Memory B cell (primary cell): ENCODE measurements at regions not wholly inside any gene's neighbourhood (a gene's known extent, or its start where the extent isn't known, plus 50 kb on each side); places are given as distances from the start of the nearest gene placed in this dataset.

Experiments
- ATAC-seq: fragments of 150-1000 bp; cut with Tn5 transposase; 2 replicates; pipeline ENCODE4 v1.10.0; 2021; ENCODE audit warnings: low read depth, mild to moderate bottlenecking, moderate library complexity
- DNase-seq, 2 donors: peaks; one replicate each; pipeline ENCODE4 v3.0.0; 2022; ENCODE audit warnings: low spot score in 2 of 2
- H3K27ac Mint-ChIP-seq: one replicate; pipeline ENCODE4 v1.8.0; 2022; ENCODE audit warnings: mild to moderate bottlenecking, moderate library complexity, mixed read lengths
- H3K27me3 Mint-ChIP-seq: one replicate; pipeline ENCODE4 v1.8.0; 2022; ENCODE audit warnings: mixed read lengths
- H3K36me3 Mint-ChIP-seq: one replicate; pipeline ENCODE4 v1.8.0; 2022; ENCODE audit warnings: mild to moderate bottlenecking, mixed read lengths
- H3K4me1 Mint-ChIP-seq: one replicate; pipeline ENCODE4 v1.8.0; 2022; ENCODE audit warnings: mixed read lengths
- H3K4me3 Mint-ChIP-seq: one replicate; pipeline ENCODE4 v1.8.0; 2022; ENCODE audit warnings: mild to moderate bottlenecking, moderate library complexity, mixed read lengths
- H3K9me3 Mint-ChIP-seq: one replicate; pipeline ENCODE4 v1.8.0; 2022; ENCODE audit warnings: mixed read lengths

- ATAC-seq = no peak
- no peaks in the 10 kb centered on the region for H3K36me3 Mint-ChIP-seq
- DNase-seq = no peak
- H3K4me3 Mint-ChIP-seq = no peak overlapping the region
- H3K27me3 Mint-ChIP-seq = peaks cover 2% of the 10 kb centered on the region
- H3K9me3 Mint-ChIP-seq = no peaks in the 10 kb centered on the region
- H3K4me1 Mint-ChIP-seq = no peaks in the 10 kb centered on the region
- H3K27ac Mint-ChIP-seq = no peak overlapping the region
Measured at GRCh38 chr16:9479008-9479407, 387.6 kb downstream of the HAPSTR1 start.

- Mint-ChIP-seq H3K9me3 (no peaks in the 10 kb centered on the region), H3K27ac (no peak overlapping the region), H3K4me3 (no peak overlapping the region), H3K27me3 (peaks cover 1% of the 10 kb centered on the region), H3K4me1 (no peaks in the 10 kb centered on the region), H3K36me3 (no peaks in the 10 kb centered on the region)
- DNase-seq (no peak), ATAC-seq (no peak)
Measured at GRCh38 chr16:9480503-9480902, 389.1 kb downstream of the HAPSTR1 start.

DNA sequence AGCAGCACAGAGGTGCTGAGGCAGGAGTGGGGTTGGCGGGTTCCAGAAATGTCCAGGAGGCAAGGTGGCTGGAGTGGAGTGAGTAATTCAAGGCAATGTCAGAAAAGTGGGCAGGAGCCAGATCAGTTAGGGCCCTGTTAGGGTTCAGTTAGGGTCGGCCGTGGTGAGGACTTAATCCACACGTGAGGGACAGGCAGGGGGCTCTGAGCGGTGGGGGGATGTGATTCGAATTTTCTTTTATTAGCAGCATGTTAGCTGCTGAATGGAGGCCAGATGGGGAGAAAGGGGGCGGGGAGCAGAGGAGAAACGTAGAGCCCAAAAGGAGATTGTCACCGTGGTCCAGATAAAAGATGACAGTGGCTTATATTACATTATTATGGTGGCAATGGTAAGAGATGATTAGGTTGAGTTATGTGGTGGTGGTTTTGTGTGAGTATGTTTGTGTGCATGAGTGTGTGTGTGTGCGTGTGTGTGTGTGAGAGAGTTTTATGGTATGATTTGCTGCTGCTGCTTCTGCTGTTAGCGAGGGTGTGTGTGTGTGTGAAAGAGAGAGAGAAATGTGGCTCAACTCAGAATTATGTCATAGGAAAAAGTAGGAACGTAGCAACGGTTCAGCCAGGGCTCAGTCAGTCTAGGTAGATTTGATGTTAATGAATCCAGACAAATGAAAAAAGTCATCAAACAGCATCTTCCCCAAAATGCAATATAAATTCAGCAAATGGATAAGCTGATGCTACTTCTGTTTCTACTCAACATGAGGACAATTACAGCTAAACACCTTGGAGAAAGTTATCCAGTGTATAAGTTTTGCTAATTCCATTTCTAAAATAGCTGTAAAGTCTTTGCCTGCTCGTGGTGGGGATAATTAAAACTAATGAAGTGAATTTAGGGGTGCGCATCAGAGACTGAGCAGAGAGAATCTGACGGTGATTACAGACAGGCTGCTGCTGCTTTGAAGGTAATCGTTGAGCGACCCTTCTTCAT is 390.6 kb downstream of the HAPSTR1 start:
- Mint-ChIP-seq H3K27me3 (peaks cover 1% of the 10 kb centered on the region), H3K36me3 (no peaks in the 10 kb centered on the region), H3K4me3 (no peak overlapping the region), H3K9me3 (no peaks in the 10 kb centered on the region), H3K27ac (no peak overlapping the region), H3K4me1 (no peaks in the 10 kb centered on the region)
- no peak for DNase-seq
- no peak for ATAC-seq

- Mint-ChIP-seq H3K36me3 (no peaks in the 10 kb centered on the region), H3K27ac (no peak overlapping the region), H3K4me3 (no peak overlapping the region), H3K4me1 (no peaks in the 10 kb centered on the region), H3K9me3 (peaks cover 1% of the 10 kb centered on the region), H3K27me3 (peaks cover 1% of the 10 kb centered on the region)
- DNase-seq = no peak
- ATAC-seq = no peak
Measured at GRCh38 chr16:9484426-9484825, 393.0 kb downstream of the HAPSTR1 start.

- no peak overlapping the region for H3K27ac Mint-ChIP-seq
- no peak for DNase-seq
- no peak overlapping the region for H3K4me3 Mint-ChIP-seq
- no peak for ATAC-seq
- H3K36me3 Mint-ChIP-seq = no peaks in the 10 kb centered on the region
- H3K4me1 Mint-ChIP-seq = no peaks in the 10 kb centered on the region
- H3K27me3 Mint-ChIP-seq = peaks cover 1% of the 10 kb centered on the region
- peaks cover 1% of the 10 kb centered on the region for H3K9me3 Mint-ChIP-seq
Measured at GRCh38 chr16:9484881-9485280, 393.4 kb downstream of the HAPSTR1 start.

DNA sequence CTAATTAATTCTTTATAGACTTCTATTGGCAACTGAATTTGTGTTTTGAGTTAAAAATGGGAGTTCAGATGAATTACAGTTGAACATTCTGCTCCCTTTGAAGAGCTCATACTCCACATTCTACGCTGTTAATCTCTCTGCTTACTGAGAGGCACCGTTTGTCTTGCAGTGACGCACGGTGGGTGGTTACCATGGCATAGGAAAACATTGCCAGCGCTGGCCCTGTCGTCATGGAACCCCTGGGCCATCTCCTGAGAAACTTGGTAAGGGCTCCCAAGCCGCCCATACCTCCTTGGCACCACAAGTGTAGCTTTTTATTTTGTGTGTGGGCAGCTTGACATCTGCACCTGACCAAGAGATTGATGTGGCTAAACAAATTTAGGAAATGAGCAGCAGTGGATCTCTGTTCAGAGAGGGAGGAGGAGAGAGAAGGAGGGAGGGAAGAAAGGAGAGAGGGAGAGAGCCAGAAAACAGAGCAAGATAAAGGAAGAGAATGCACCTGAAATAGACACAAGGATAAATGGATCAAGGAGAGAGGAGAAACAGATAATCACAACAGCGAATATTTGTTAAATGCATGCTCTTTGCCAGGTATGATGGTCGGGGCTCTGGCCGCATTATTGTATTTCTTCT is 398.5 kb downstream of the HAPSTR1 start:
- DNase-seq (no peak), ATAC-seq (no peak)
- H3K27me3 Mint-ChIP-seq = peaks cover 5% of the 10 kb centered on the region
- H3K4me1 Mint-ChIP-seq = no peaks in the 10 kb centered on the region
- H3K4me3 Mint-ChIP-seq = no peak overlapping the region
- no peaks in the 10 kb centered on the region for H3K36me3 Mint-ChIP-seq
- H3K9me3 Mint-ChIP-seq = peaks cover 8% of the 10 kb centered on the region
- H3K27ac Mint-ChIP-seq = no peak overlapping the region

DNA sequence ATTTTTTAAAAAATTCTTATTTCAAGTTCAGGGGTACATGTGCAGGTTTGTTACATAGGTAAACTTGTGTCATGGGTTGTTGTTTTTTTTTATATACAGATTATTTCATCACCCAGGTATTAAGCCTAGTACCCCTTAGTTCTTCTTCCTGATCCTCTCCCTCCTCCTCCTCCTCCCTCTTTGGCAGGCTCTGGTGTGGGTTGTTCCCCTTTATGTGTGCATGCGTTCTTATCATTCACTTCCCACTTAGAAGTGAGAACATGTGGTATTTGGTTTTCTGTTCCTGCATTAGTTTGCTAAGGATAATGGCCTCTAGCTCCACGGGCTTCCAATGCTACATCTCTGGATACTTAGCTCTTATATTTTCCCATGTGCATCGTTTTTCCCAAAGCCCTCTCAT is 404.4 kb downstream of the HAPSTR1 start:
- peaks cover 12% of the 10 kb centered on the region for H3K27me3 Mint-ChIP-seq
- no peak overlapping the region for H3K4me3 Mint-ChIP-seq
- H3K36me3 Mint-ChIP-seq = peaks cover under 1% of the 10 kb centered on the region
- DNase-seq (no peak), ATAC-seq (no peak)
- peaks cover 9% of the 10 kb centered on the region for H3K9me3 Mint-ChIP-seq
- H3K27ac Mint-ChIP-seq = no peak overlapping the region
- no peaks in the 10 kb centered on the region for H3K4me1 Mint-ChIP-seq

DNA sequence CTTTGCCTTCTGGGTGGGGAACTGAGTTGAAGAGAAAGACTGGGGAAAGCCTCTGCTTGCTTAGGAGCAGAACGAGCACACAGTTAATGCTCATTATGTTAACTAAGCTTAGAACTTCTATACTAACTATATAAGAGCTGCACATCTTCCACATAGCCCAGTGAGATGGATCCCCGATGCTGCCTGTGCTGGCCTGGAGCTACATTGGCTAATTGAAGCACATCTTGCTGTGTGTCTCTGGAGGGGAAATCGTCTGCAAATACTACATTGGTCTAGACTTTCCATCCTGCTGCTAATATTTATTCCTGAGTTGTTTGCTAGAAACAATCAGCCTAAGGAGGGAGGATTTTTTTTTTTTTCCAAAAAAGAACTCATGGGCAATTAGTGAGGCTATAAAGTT is 406.3 kb downstream of the HAPSTR1 start:
- Mint-ChIP-seq H3K9me3 (peaks cover 5% of the 10 kb centered on the region), H3K36me3 (peaks cover 1% of the 10 kb centered on the region), H3K27ac (no peak overlapping the region), H3K4me1 (no peaks in the 10 kb centered on the region), H3K4me3 (no peak overlapping the region), H3K27me3 (peaks cover 11% of the 10 kb centered on the region)
- no peak for ATAC-seq
- DNase-seq = no peak

GRCh38 chr16:9499941-9500593 is 408.6 kb downstream of the HAPSTR1 start:
- DNase-seq = no peak
- Mint-ChIP-seq H3K27me3 (peaks cover 11% of the 10 kb centered on the region), H3K9me3 (peaks cover 4% of the 10 kb centered on the region), H3K4me1 (no peaks in the 10 kb centered on the region), H3K36me3 (peaks cover 1% of the 10 kb centered on the region), H3K27ac (no peak overlapping the region), H3K4me3 (no peak overlapping the region)
- ATAC-seq = no peak

DNA sequence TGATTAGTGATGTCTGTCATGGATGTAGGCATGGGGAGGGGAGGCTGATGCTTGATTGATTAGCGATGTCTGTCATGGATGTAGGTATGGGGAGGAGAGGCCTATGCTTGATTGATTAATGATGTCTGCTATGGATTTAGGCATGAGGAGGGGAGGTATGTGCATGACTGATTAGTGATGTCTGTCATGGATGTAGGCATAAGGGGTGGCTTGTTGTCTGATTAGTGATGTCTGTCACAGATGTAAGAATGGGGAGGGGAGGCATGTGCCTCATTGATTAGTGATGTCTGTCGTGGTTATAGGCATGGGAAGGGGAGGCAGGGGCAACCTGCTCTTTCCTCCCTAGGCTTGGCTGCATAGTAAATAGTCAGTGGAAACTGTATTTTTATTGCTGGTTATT is 409.4 kb downstream of the HAPSTR1 start:
- Mint-ChIP-seq H3K36me3 (peaks cover 1% of the 10 kb centered on the region), H3K4me1 (no peaks in the 10 kb centered on the region), H3K27me3 (peaks cover 11% of the 10 kb centered on the region), H3K4me3 (no peak overlapping the region), H3K27ac (no peak overlapping the region), H3K9me3 (peaks cover 4% of the 10 kb centered on the region)
- no peak for DNase-seq
- no peak for ATAC-seq

GRCh38 chr16:9503251-9503984 is 412.0 kb downstream of the HAPSTR1 start:
- H3K27ac Mint-ChIP-seq = no peak overlapping the region
- peaks cover 11% of the 10 kb centered on the region for H3K27me3 Mint-ChIP-seq
- H3K36me3 Mint-ChIP-seq = peaks cover 1% of the 10 kb centered on the region
- DNase-seq (no peak), ATAC-seq (no peak)
- H3K9me3 Mint-ChIP-seq = peaks cover 4% of the 10 kb centered on the region
- H3K4me3 Mint-ChIP-seq = no peak overlapping the region
- H3K4me1 Mint-ChIP-seq = no peaks in the 10 kb centered on the region

GRCh38 chr16:9508328-9508936 is 417.0 kb downstream of the HAPSTR1 start:
- H3K27ac Mint-ChIP-seq = no peak overlapping the region
- H3K9me3 Mint-ChIP-seq = peaks cover 10% of the 10 kb centered on the region
- peaks cover 2% of the 10 kb centered on the region for H3K27me3 Mint-ChIP-seq
- no peaks in the 10 kb centered on the region for H3K36me3 Mint-ChIP-seq
- H3K4me1 Mint-ChIP-seq = no peaks in the 10 kb centered on the region
- no peak overlapping the region for H3K4me3 Mint-ChIP-seq
- DNase-seq (no peak), ATAC-seq (no peak)

DNA sequence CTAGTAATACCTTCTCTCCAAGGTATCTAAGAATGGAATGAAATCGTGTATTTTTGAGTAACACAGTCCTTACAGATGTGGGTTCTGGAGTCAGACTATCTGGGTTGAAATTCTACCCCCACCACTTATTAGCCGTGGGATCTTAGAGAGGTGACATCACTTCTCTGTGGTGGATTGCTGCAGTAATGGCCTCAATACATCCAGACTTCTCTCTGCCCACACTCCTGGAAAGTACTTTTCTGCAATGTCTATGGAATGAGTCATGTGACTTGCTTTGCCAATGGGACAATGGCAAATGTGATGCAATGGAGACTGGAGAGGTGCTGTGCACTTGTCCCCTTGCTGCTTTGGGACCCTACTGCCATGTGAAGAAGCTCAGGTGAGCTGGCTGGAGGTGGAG is 418.2 kb downstream of the HAPSTR1 start:
- Mint-ChIP-seq H3K9me3 (peaks cover 12% of the 10 kb centered on the region), H3K36me3 (no peaks in the 10 kb centered on the region), H3K4me3 (no peak overlapping the region), H3K4me1 (no peaks in the 10 kb centered on the region), H3K27ac (no peak overlapping the region), H3K27me3 (peaks cover 2% of the 10 kb centered on the region)
- DNase-seq = no peak
- no peak for ATAC-seq
